ENCODE measurements at regions not wholly inside any gene's neighbourhood (a gene's known extent, or its start where the extent isn't known, plus 50 kb on each side); places are given as distances from the start of the nearest gene placed in this dataset.

GRCh38 chr10:89888321-89889070, 187.1 kb downstream of the KIF20B start:
- H3K27me3 ChIP-seq (ENCODE audit: control insufficient read depth in 1 of 2, insufficient read depth in 2 of 2, low read length in 2 of 2), result no peaks in the 10 kb centered on the region
- H3K9me3 ChIP-seq (ENCODE audit: low read length), result no peaks in the 10 kb centered on the region
- H3K36me3 ChIP-seq (ENCODE audit: insufficient read depth, low read length), result no peaks in the 10 kb centered on the region
- no peaks in the 10 kb centered on the region for H3K4me1 ChIP-seq (ENCODE audit: insufficient read depth, low read length)
- no peak overlapping the region for H3K4me3 ChIP-seq (ENCODE audit: low read depth in 1 of 2, low read length in 2 of 2)
- no peak overlapping the region for H3K9ac ChIP-seq (ENCODE audit: low read length)
- no peak overlapping the region for H3K27ac ChIP-seq (ENCODE audit: low read depth, low read length)

DNA sequence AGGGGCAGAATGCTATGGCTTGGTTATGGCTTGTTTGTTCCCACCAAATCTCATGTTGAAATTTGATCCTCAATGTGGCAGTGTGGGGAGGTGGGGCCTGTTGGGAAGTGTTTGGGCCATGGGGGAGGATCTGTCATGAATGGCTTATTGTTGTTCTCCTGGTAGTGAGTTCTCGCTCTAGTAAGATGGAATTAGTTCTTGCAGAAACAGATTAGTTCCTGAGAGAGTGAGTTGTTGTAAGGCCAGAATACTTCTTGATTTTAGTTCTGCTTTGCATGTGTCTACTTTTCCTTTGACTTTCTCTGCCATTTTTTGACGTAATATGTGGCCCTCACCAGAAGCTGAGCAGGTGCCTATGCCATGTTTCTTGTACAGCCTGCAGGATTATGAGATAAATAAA, 188.2 kb downstream of the KIF20B start:
- no peak overlapping the region for H3K27ac ChIP-seq (ENCODE audit: low read depth, low read length)

DNA sequence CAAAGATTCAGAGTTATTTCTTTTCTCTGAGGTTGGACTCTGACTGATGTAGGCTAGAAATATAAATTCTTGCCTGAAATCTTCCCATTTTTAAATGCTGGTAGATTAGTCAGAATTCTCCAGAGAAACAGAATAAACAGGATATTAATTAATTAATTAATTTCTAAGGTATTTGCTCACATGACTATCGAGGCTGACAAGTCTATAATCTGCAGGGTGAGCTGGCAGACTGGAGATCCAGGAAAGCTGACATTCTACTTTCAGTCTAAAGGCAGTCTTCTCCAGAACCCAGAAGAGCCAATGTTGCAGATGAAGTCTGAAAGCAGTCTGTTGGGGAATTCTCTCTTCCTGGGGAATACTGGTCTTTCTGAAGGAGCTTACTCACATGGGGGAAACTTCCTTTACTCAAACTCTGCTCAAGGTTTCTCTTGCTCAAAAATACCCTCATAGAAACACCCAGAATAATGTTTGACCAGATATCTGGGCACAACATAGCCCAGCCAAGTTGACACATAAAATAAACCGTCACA, 189.7 kb downstream of the KIF20B start:
- Histone ChIP-seq H3K9me3 (ENCODE audit: low read length) (no peaks in the 10 kb centered on the region), H3K27me3 (ENCODE audit: control insufficient read depth in 1 of 2, insufficient read depth in 2 of 2, low read length in 2 of 2) (no peaks in the 10 kb centered on the region), H3K4me3 (ENCODE audit: low read depth in 1 of 2, low read length in 2 of 2) (no peak overlapping the region), H3K4me1 (ENCODE audit: insufficient read depth, low read length) (no peaks in the 10 kb centered on the region), H3K9ac (ENCODE audit: low read length) (no peak overlapping the region), H3K27ac (ENCODE audit: low read depth, low read length) (no peak overlapping the region), H3K36me3 (ENCODE audit: insufficient read depth, low read length) (no peaks in the 10 kb centered on the region)

More for the DNA sequence above, 188.2 kb downstream of the KIF20B start:
- Histone ChIP-seq H3K36me3 (ENCODE audit: insufficient read depth, low read length) (no peaks in the 10 kb centered on the region), H3K4me1 (ENCODE audit: insufficient read depth, low read length) (no peaks in the 10 kb centered on the region), H3K9ac (ENCODE audit: low read length) (no peak overlapping the region), H3K9me3 (ENCODE audit: low read length) (no peaks in the 10 kb centered on the region), H3K27me3 (ENCODE audit: control insufficient read depth in 1 of 2, insufficient read depth in 2 of 2, low read length in 2 of 2) (no peaks in the 10 kb centered on the region), H3K4me3 (ENCODE audit: low read depth in 1 of 2, low read length in 2 of 2) (no peak overlapping the region)

- no peaks in the 10 kb centered on the region for H3K4me1 ChIP-seq (ENCODE audit: insufficient read depth, low read length)
- no peaks in the 10 kb centered on the region for H3K27me3 ChIP-seq (ENCODE audit: control insufficient read depth in 1 of 2, insufficient read depth in 2 of 2, low read length in 2 of 2)
- no peak overlapping the region for H3K27ac ChIP-seq (ENCODE audit: low read depth, low read length)
- no peaks in the 10 kb centered on the region for H3K9me3 ChIP-seq (ENCODE audit: low read length)
- H3K9ac ChIP-seq (ENCODE audit: low read length), result no peak overlapping the region
- H3K4me3 ChIP-seq (ENCODE audit: low read depth in 1 of 2, low read length in 2 of 2), result no peak overlapping the region
- H3K36me3 ChIP-seq (ENCODE audit: insufficient read depth, low read length), result no peaks in the 10 kb centered on the region
Measured at GRCh38 chr10:89894051-89894450, 192.7 kb downstream of the KIF20B start.

GRCh38 chr10:89900554-89900953, 199.2 kb downstream of the KIF20B start:
- Histone ChIP-seq H3K27ac (ENCODE audit: low read depth, low read length) (no peak overlapping the region), H3K4me3 (ENCODE audit: low read depth in 1 of 2, low read length in 2 of 2) (no peak overlapping the region), H3K27me3 (ENCODE audit: control insufficient read depth in 1 of 2, insufficient read depth in 2 of 2, low read length in 2 of 2) (no peaks in the 10 kb centered on the region), H3K36me3 (ENCODE audit: insufficient read depth, low read length) (no peaks in the 10 kb centered on the region), H3K4me1 (ENCODE audit: insufficient read depth, low read length) (no peaks in the 10 kb centered on the region), H3K9ac (ENCODE audit: low read length) (no peak overlapping the region), H3K9me3 (ENCODE audit: low read length) (no peaks in the 10 kb centered on the region)

DNA sequence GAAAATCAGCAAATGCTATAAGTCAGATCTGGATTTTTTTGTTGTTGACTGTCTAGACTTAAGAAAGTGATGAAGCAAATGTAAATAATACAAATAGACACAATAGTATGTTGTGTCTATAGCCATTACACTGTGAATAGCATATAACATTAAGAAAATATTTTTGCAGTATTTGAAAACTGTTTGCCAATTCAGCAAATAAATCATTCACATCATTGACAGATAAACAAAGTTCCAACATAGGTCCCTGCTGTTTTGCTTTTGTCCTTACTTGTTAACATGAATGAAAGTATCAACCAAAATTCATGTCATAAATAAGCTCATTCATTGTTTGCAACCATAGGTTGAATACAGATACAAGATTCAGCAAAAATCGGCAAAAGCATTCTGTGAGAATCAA, 200.5 kb downstream of the KIF20B start:
- no peak overlapping the region for H3K9ac ChIP-seq (ENCODE audit: low read length)
- H3K27ac ChIP-seq (ENCODE audit: low read depth, low read length), result no peak overlapping the region
- no peaks in the 10 kb centered on the region for H3K9me3 ChIP-seq (ENCODE audit: low read length)
- H3K4me1 ChIP-seq (ENCODE audit: insufficient read depth, low read length), result no peaks in the 10 kb centered on the region
- no peak overlapping the region for H3K4me3 ChIP-seq (ENCODE audit: low read depth in 1 of 2, low read length in 2 of 2)
- no peaks in the 10 kb centered on the region for H3K27me3 ChIP-seq (ENCODE audit: control insufficient read depth in 1 of 2, insufficient read depth in 2 of 2, low read length in 2 of 2)
- no peaks in the 10 kb centered on the region for H3K36me3 ChIP-seq (ENCODE audit: insufficient read depth, low read length)

- H3K36me3 ChIP-seq (ENCODE audit: insufficient read depth, low read length), result no peaks in the 10 kb centered on the region
- no peak overlapping the region for H3K9ac ChIP-seq (ENCODE audit: low read length)
- H3K4me3 ChIP-seq (ENCODE audit: low read depth in 1 of 2, low read length in 2 of 2), result no peak overlapping the region
Measured at GRCh38 chr10:89904755-89905154, 203.4 kb downstream of the KIF20B start.

DNA sequence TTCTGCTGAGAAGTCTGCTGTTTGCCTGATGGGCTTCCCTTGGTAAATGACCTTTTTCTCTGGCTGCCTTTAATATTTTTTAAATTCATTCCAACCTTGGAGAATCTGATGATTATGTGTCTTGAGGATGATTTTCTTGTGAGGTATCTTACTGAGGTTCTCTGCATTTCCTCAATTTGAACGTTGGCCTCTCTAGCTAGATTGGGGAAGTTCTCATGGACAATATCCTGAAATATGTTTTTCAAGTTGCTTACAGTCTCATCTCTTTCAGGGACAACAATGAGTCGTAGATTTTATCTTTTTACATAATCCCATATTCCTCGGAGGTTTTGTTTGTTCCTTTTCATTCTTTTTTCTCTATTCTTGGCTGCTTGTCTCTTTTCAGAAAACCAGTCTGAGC, 208.4 kb downstream of the KIF20B start:
- Histone ChIP-seq H3K4me3 (ENCODE audit: low read depth in 1 of 2, low read length in 2 of 2) (no peak overlapping the region), H3K9ac (ENCODE audit: low read length) (no peak overlapping the region), H3K36me3 (ENCODE audit: insufficient read depth, low read length) (no peaks in the 10 kb centered on the region), H3K9me3 (ENCODE audit: low read length) (no peaks in the 10 kb centered on the region), H3K27ac (ENCODE audit: low read depth, low read length) (no peak overlapping the region), H3K27me3 (ENCODE audit: control insufficient read depth in 1 of 2, insufficient read depth in 2 of 2, low read length in 2 of 2) (no peaks in the 10 kb centered on the region), H3K4me1 (ENCODE audit: insufficient read depth, low read length) (no peaks in the 10 kb centered on the region)

More at GRCh38 chr10:89904755-89905154, 203.4 kb downstream of the KIF20B start:
- H3K27ac ChIP-seq (ENCODE audit: low read depth, low read length), result no peak overlapping the region
- H3K9me3 ChIP-seq (ENCODE audit: low read length), result no peaks in the 10 kb centered on the region
- no peaks in the 10 kb centered on the region for H3K27me3 ChIP-seq (ENCODE audit: control insufficient read depth in 1 of 2, insufficient read depth in 2 of 2, low read length in 2 of 2)
- H3K4me1 ChIP-seq (ENCODE audit: insufficient read depth, low read length), result no peaks in the 10 kb centered on the region

GRCh38 chr10:89915021-89915420, 213.6 kb downstream of the KIF20B start:
- no peak overlapping the region for H3K27ac ChIP-seq (ENCODE audit: low read depth, low read length)
- no peak overlapping the region for H3K4me3 ChIP-seq (ENCODE audit: low read depth in 1 of 2, low read length in 2 of 2)
- no peak overlapping the region for H3K9ac ChIP-seq (ENCODE audit: low read length)
- H3K36me3 ChIP-seq (ENCODE audit: insufficient read depth, low read length), result no peaks in the 10 kb centered on the region
- H3K27me3 ChIP-seq (ENCODE audit: control insufficient read depth in 1 of 2, insufficient read depth in 2 of 2, low read length in 2 of 2), result no peaks in the 10 kb centered on the region
- H3K9me3 ChIP-seq (ENCODE audit: low read length), result no peaks in the 10 kb centered on the region
- no peaks in the 10 kb centered on the region for H3K4me1 ChIP-seq (ENCODE audit: insufficient read depth, low read length)

DNA sequence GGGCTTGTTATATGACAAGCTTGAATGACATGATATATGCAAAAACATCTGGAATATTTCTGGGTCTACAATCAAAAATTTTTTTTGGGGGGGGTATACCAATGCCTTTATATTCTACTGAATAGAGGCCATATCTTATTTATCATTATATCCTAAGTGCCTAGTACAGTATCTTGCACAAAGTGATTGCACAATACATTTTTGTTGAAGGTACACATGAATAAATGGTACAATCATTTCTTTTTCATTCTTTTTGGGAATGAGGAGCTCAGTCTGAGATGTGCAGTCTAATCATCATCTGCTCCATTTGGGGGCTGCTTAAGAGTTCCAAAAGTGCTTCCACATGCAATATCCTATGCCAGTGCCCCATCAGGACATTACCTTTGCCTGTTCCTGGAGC, 214.6 kb downstream of the KIF20B start:
- Histone ChIP-seq H3K4me3 (ENCODE audit: low read depth in 1 of 2, low read length in 2 of 2) (no peak overlapping the region), H3K27me3 (ENCODE audit: control insufficient read depth in 1 of 2, insufficient read depth in 2 of 2, low read length in 2 of 2) (no peaks in the 10 kb centered on the region), H3K9me3 (ENCODE audit: low read length) (no peaks in the 10 kb centered on the region), H3K4me1 (ENCODE audit: insufficient read depth, low read length) (no peaks in the 10 kb centered on the region), H3K27ac (ENCODE audit: low read depth, low read length) (no peak overlapping the region), H3K9ac (ENCODE audit: low read length) (no peak overlapping the region), H3K36me3 (ENCODE audit: insufficient read depth, low read length) (no peaks in the 10 kb centered on the region)

DNA sequence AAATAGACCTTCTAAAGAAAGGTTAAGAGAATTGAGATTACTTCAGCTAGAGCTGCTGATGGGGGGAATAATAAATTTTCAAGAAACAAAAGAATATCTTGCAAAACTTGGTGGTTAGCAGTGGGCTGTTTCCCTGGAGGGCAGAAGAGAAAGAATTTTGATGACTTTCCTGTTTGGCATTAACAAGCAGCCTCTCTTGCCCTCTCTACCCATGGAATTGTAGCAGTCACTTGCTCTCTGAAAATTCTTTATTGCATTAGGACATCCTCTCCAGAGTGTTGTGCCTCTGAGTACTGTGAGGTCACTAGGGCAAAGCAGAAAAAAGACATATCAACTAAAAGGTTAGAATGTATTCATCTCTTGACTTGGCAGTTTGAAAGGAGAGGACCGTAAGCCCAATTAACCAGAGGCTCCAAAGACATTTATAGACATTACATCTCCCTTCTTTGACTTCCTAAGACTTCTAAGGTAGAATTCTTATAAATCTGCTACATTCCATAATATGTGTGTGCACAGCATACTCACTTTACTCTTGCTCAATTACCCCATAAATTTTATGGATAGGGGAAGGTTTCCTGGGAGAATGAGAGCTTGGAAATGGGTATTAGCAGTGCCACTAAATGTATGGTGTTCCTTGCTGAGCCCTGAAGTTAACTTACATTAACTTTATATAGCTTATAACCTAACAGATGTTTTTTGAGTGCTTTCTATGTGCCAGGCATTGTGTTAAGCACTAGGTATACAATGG, 215.3 kb downstream of the KIF20B start:
- Histone ChIP-seq H3K9ac (ENCODE audit: low read length) (no peak overlapping the region), H3K4me1 (ENCODE audit: insufficient read depth, low read length) (no peaks in the 10 kb centered on the region), H3K4me3 (ENCODE audit: low read depth in 1 of 2, low read length in 2 of 2) (no peak overlapping the region), H3K27me3 (ENCODE audit: control insufficient read depth in 1 of 2, insufficient read depth in 2 of 2, low read length in 2 of 2) (no peaks in the 10 kb centered on the region), H3K9me3 (ENCODE audit: low read length) (no peaks in the 10 kb centered on the region), H3K36me3 (ENCODE audit: insufficient read depth, low read length) (no peaks in the 10 kb centered on the region), H3K27ac (ENCODE audit: low read depth, low read length) (no peak overlapping the region)
